GM10248 (cell line): ENCODE measurements at regions not wholly inside any gene's neighbourhood (a gene's known extent, or its start where the extent isn't known, plus 50 kb on each side); places are given as distances from the start of the nearest gene placed in this dataset.

Source experiments
- CTCF ChIA-PET: fragments of 300-600 bp; sonication (Branson Sonifier 250); formaldehyde crosslinking; extraction: SDS; loops from one replicate; lab custom pipeline; 2021; ENCODE audit warnings: antibody characterized with exemption; lab: Yijun Ruan, JAX
- POLR2A ChIA-PET: fragments of 350-650 bp; sonication (Branson Sonifier 250); formaldehyde crosslinking; extraction: SDS; loops from one replicate; lab custom pipeline; 2020; ENCODE audit warnings: antibody characterized with exemption; lab: Yijun Ruan, JAX
- DNase-seq: peaks from one replicate; pipeline ENCODE4 v3.0.0; 2012; ENCODE audit errors: extremely low spot score
- TF ChIP-seq, protein P1 (sequence below): IDR thresholded peaks from 2 replicates; pipeline ENCODE4 v1.5.1; 2012; ENCODE audit warnings: mild to moderate bottlenecking, low read depth; ENCODE audit errors: extremely low read depth, missing control alignments, control extremely low read depth

- no peak for DNase-seq
- CTCF ChIA-PET: no interaction called here
- POLR2A ChIA-PET: no interaction called here
- TF ChIP-seq, protein P1, sequence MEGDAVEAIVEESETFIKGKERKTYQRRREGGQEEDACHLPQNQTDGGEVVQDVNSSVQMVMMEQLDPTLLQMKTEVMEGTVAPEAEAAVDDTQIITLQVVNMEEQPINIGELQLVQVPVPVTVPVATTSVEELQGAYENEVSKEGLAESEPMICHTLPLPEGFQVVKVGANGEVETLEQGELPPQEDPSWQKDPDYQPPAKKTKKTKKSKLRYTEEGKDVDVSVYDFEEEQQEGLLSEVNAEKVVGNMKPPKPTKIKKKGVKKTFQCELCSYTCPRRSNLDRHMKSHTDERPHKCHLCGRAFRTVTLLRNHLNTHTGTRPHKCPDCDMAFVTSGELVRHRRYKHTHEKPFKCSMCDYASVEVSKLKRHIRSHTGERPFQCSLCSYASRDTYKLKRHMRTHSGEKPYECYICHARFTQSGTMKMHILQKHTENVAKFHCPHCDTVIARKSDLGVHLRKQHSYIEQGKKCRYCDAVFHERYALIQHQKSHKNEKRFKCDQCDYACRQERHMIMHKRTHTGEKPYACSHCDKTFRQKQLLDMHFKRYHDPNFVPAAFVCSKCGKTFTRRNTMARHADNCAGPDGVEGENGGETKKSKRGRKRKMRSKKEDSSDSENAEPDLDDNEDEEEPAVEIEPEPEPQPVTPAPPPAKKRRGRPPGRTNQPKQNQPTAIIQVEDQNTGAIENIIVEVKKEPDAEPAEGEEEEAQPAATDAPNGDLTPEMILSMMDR: no peak
These were observed 689.4 kb downstream of the BRD1 start for GRCh38 chr22:49138250-49138790.

GRCh38 chr22:49137206-49137840 lies 690.4 kb downstream of the BRD1 start:
- POLR2A ChIA-PET: no interaction called here
- TF ChIP-seq, protein P1: no peak
- DNase-seq: no peak
- CTCF ChIA-PET: no interaction called here

- DNase-seq: no peak
- POLR2A ChIA-PET: no interaction called here
- TF ChIP-seq, protein P1: no peak
- CTCF ChIA-PET: no interaction called here
These were observed 690.9 kb downstream of the BRD1 start for GRCh38 chr22:49136816-49137180.

DNA sequence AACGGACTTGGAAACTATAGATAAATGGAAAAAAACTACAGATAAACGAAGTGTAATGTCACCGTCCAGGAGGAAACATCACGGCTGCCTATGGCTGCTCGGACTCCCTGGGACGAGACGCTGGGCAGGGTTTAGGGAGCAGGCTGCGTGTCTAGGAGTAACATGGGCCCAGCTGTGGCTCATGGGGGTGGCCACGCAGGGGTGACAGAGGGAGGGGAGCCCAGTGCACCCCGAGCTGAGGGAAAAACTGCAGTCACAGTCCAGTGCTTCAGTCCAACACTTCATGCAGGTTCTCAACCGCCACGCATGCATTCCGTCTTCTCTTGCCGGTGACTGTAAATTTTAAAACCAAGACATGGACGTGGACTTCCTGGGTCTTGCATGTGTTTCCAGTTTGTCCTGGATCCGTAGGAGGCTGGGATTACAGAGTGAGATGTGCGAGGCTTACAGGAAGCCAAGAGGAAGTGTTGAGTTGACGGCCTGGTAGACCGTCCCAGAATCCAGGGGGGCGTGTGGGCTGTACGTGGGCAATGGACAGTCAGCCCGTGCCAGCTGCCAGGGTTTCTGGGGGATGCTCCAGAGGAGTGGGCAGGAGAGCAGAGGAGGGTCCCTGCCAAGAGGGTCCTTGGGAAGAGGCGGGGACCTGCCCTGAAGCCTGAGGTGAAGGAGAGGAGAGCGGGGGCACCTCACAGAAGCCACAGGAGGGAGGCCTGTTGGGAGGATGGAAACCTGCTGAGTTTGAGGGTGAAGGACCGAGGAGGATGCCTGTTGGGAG lies 691.4 kb downstream of the BRD1 start:
- no peak for DNase-seq
- POLR2A ChIA-PET: no interaction called here
- TF ChIP-seq, protein P1: no peak
- CTCF ChIA-PET: no interaction called here

- TF ChIP-seq, protein P1: no peak
- POLR2A ChIA-PET: no interaction called here
- CTCF ChIA-PET: no interaction called here
- DNase-seq: no peak
These were observed 693.6 kb downstream of the BRD1 start for GRCh38 chr22:49134076-49134475.

DNA sequence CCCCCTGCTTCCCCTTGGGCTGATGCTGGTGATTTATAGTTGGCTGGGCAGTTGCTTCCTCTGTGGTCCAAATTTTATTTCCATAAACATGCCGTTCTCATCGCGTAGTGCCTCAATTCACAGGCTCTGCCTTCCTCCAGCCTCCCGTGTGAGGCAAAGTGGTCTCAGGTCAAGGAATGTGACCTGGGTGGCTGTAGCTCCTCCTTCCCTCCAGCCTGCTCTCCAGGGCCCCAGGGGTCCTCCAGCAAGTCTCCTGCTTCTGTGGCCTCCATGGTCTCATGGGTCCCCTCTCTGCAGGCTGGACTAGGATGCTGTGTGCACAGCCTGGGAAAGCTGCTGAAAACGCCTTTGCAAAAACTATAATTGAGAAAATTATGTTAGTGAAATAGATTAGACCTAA lies 694.1 kb downstream of the BRD1 start:
- TF ChIP-seq, protein P1: no peak
- ChIA-PET POLR2A (no interaction called here), CTCF (no interaction called here)
- no peak for DNase-seq
